IMR-90 (cell line): ENCODE measurements at regions not wholly inside any gene's neighbourhood (a gene's known extent, or its start where the extent isn't known, plus 50 kb on each side); places are given as distances from the start of the nearest gene placed in this dataset.
"Not testable (repeated sequence)": the region's sequence is repeated elsewhere in the genome, so short reads cannot be mapped to it uniquely, and the experiment has no call there.

Experiments used
- ATAC-seq: fragments of 200-7000 bp; cut with Tn5 transposase; 2 replicates; pipeline ENCODE4 v1.9.1; 2020; ENCODE audit warnings: low read depth, mild to moderate bottlenecking, moderate library complexity
- BruUV-seq: library from RNA; stranded (reverse); fragments of 400-500 nt; replicated peaks from 2 replicates; lab custom pipeline; 2021; lab: Mats Ljungman, UMichigan
- CTCF ChIA-PET: fragments of 300-600 bp; formaldehyde crosslinking; extraction: SDS; loops from one replicate; lab custom pipeline; 2021; ENCODE audit warnings: antibody characterized with exemption; lab: Yijun Ruan, JAX
- POLR2A ChIA-PET: fragments of 300-600 bp; sonication (Branson Sonifier 250); formaldehyde crosslinking; loops from one replicate; lab custom pipeline; 2022; ENCODE audit warnings: antibody characterized with exemption; ENCODE audit not compliant: unreplicated experiment; lab: Charles Lee
- DNase-seq: peaks from one replicate; pipeline ENCODE4 v3.0.0; 2013
- H2AFZ ChIP-seq: replicated peaks from 2 replicates; pipeline ENCODE3; 2013; ENCODE audit warnings: low read length, mild to moderate bottlenecking; ENCODE audit not compliant: poor library complexity
- H2AK5ac ChIP-seq: 2 replicates; pipeline ENCODE4 v1.6.1; 2013; ENCODE audit warnings: low read depth, low read length, inconsistent platforms
- H2AK9ac ChIP-seq: replicated peaks from 2 replicates; pipeline ENCODE3; 2013; ENCODE audit warnings: mild to moderate bottlenecking, low read depth, low read length, moderate library complexity; ENCODE audit not compliant: poor library complexity
- H2BK120ac ChIP-seq: 2 replicates; pipeline ENCODE4 v1.6.1; 2013; ENCODE audit warnings: low read depth, low read length, inconsistent platforms
- H2BK15ac ChIP-seq: 3 replicates; pipeline ENCODE4 v1.6.1; 2013; ENCODE audit warnings: low read depth, low read length, inconsistent platforms
- H2BK20ac ChIP-seq: 2 replicates; pipeline ENCODE4 v1.6.1; 2013; ENCODE audit warnings: low read depth, mild to moderate bottlenecking, inconsistent platforms, low read length, moderate library complexity
- H2BK5ac ChIP-seq: 2 replicates; pipeline ENCODE4 v1.6.1; 2013; ENCODE audit warnings: mild to moderate bottlenecking, low read depth, low read length, inconsistent platforms; ENCODE audit not compliant: poor library complexity, severe bottlenecking
- H3K14ac ChIP-seq: replicated peaks from 2 replicates; pipeline ENCODE4 v1.6.1; 2013; ENCODE audit warnings: low read depth, low read length, inconsistent platforms
- H3K18ac ChIP-seq: 2 replicates; pipeline ENCODE4 v1.6.1; 2013; ENCODE audit warnings: low read depth, low read length, control low read depth
- H3K23ac ChIP-seq: 2 replicates; pipeline ENCODE4 v1.6.1; 2013; ENCODE audit warnings: low read depth, low read length, inconsistent platforms
- H3K27ac ChIP-seq: 2 replicates; pipeline ENCODE4 v1.5.1; 2013; ENCODE audit warnings: mild to moderate bottlenecking, control low read depth, low read length; ENCODE audit not compliant: insufficient read depth
- H3K27me3 ChIP-seq: 2 replicates; pipeline ENCODE4 v1.6.1; 2013; ENCODE audit warnings: low read length; ENCODE audit not compliant: control insufficient read depth, insufficient read depth
- H3K36me3 ChIP-seq: 2 replicates; pipeline ENCODE4 v1.6.1; 2013; ENCODE audit warnings: low read length, mixed read lengths; ENCODE audit not compliant: control insufficient read depth, insufficient read depth
- H3K4ac ChIP-seq: 2 replicates; pipeline ENCODE4 v1.6.1; 2013; ENCODE audit warnings: low read depth, low read length, inconsistent platforms
- H3K4me1 ChIP-seq: 2 replicates; pipeline ENCODE4 v1.6.1; 2013; ENCODE audit warnings: low read length, mixed read lengths; ENCODE audit not compliant: control insufficient read depth, insufficient read depth
- H3K4me2 ChIP-seq: 2 replicates; pipeline ENCODE4 v1.6.1; 2013; ENCODE audit warnings: low read depth, mild to moderate bottlenecking, control low read depth, low read length, moderate library complexity
- H3K4me3 ChIP-seq: 2 replicates; pipeline ENCODE4 v1.5.1; 2013; ENCODE audit warnings: low read depth, mild to moderate bottlenecking, control low read depth, low read length, moderate library complexity; ENCODE audit not compliant: insufficient read depth
- H3K56ac ChIP-seq: 2 replicates; pipeline ENCODE4 v1.6.1; 2013; ENCODE audit warnings: low read length, inconsistent platforms; ENCODE audit not compliant: insufficient read depth; ENCODE audit errors: extremely low read depth
- H3K79me1 ChIP-seq, 2 experiments: 2 replicates each; pipeline ENCODE4 v1.6.1; 2013; ENCODE audit warnings: low read length in 2 of 2, inconsistent platforms in 1 of 2, low read depth in 1 of 2
- H3K9ac ChIP-seq: 2 replicates; pipeline ENCODE4 v1.6.1; 2013; ENCODE audit warnings: low read depth, low read length, control low read depth
- H3K9me1 ChIP-seq: 2 replicates; pipeline ENCODE4 v1.6.1; 2013; ENCODE audit warnings: low read length, inconsistent platforms; ENCODE audit not compliant: insufficient read depth
- H3K9me3 ChIP-seq: 2 replicates; pipeline ENCODE4 v1.6.1; 2013; ENCODE audit warnings: low read length; ENCODE audit not compliant: control insufficient read depth, insufficient read depth
- H4K20me1 ChIP-seq: 2 replicates; pipeline ENCODE4 v1.6.1; 2013; ENCODE audit warnings: low read length, inconsistent platforms; ENCODE audit not compliant: insufficient read depth
- H4K5ac ChIP-seq: 2 replicates; pipeline ENCODE4 v1.6.1; 2013; ENCODE audit warnings: mild to moderate bottlenecking, low read depth, low read length, control low read depth
- H4K8ac ChIP-seq, 2 experiments: 2 replicates each; pipeline ENCODE4 v1.6.1; 2013; ENCODE audit warnings: low read depth in 2 of 2, low read length in 2 of 2, control low read depth in 1 of 2, inconsistent platforms in 1 of 2
- H4K91ac ChIP-seq: 2 replicates; pipeline ENCODE4 v1.6.1; 2013; ENCODE audit warnings: low read depth, low read length, inconsistent platforms; ENCODE audit not compliant: insufficient read depth
- WGBS, 2 experiments: methylation state at CpG; one replicate each; pipeline versions ENCODE4 v1.1.5 to v1.1.7; 2013; ENCODE audit warnings: missing lambda C conversion rate in 2 of 2; ENCODE audit not compliant: insufficient read length in 1 of 2; ENCODE audit errors: extremely low coverage in 2 of 2; 5-methylcytosine and 5-hydroxymethylcytosine counted together
- dilution Hi-C: fragments of 300-500 bp; cut with HindIII; formaldehyde crosslinking; loops from one replicate; pipeline ENCODE4 v1.14.3; 2018; ENCODE audit warnings: low sequenced_read_pairs; ENCODE audit not compliant: unreplicated experiment
- in situ Hi-C: fragments of 300-500 bp; cut with MboI; formaldehyde crosslinking; loops from 3 replicates; pipeline ENCODE4 v1.14.3; 2019; ENCODE audit warnings: low sequenced_read_pairs, inconsistent platforms, mixed read lengths
- intact Hi-C: fragments of 100-400 bp; cut with micrococcal nuclease; formaldehyde crosslinking; loops from 2 replicates; pipeline ENCODE4 v1.10.0; 2022

- H4K20me1 ChIP-seq, H2AFZ ChIP-seq, H2AK9ac ChIP-seq, DNase-seq, in situ Hi-C loops, H2BK5ac ChIP-seq, H3K4ac ChIP-seq, POLR2A ChIA-PET, H3K9ac ChIP-seq, H4K91ac ChIP-seq, H4K5ac ChIP-seq, H3K14ac ChIP-seq, H2AK5ac ChIP-seq, H2BK15ac ChIP-seq, BruUV-seq, dilution Hi-C loops, H3K4me3 ChIP-seq, H3K23ac ChIP-seq, H3K4me1 ChIP-seq, ATAC-seq, H4K8ac ChIP-seq, H3K18ac ChIP-seq, H3K27me3 ChIP-seq, H3K9me1 ChIP-seq, intact Hi-C loops, H3K79me1 ChIP-seq, H2BK20ac ChIP-seq, H2BK120ac ChIP-seq, CTCF ChIA-PET, H3K27ac ChIP-seq, H3K56ac ChIP-seq, H3K36me3 ChIP-seq, H3K4me2 ChIP-seq: not testable (repeated sequence)
- H3K9me3 ChIP-seq: peaks cover 10% of the 10 kb centered on the region; the same call in 1 of the 2 replicates
- no CpG with 5 or more reads among the region's 9 CpGs for WGBS, 2 experiments
Measured at GRCh38 chr12:33076401-33076800, 179.8 kb upstream of the PKP2 start.

GRCh38 chr12:33075130-33075766, 178.7 kb upstream of the PKP2 start:
- intact Hi-C loops, H3K27ac ChIP-seq, H3K9me1 ChIP-seq, ATAC-seq, DNase-seq, H2AK5ac ChIP-seq, H3K4me1 ChIP-seq, H3K27me3 ChIP-seq, H3K18ac ChIP-seq, H4K20me1 ChIP-seq, in situ Hi-C loops, H3K4me2 ChIP-seq, H3K14ac ChIP-seq, H3K9ac ChIP-seq, dilution Hi-C loops, BruUV-seq, CTCF ChIA-PET, H2BK15ac ChIP-seq, H3K4ac ChIP-seq, POLR2A ChIA-PET, H3K56ac ChIP-seq, H4K8ac ChIP-seq, H4K91ac ChIP-seq, H4K5ac ChIP-seq, H3K4me3 ChIP-seq, H2BK120ac ChIP-seq, H2AK9ac ChIP-seq, H2BK20ac ChIP-seq, H3K36me3 ChIP-seq, H2AFZ ChIP-seq, H3K23ac ChIP-seq, H2BK5ac ChIP-seq, H3K79me1 ChIP-seq: not testable (repeated sequence)
- peaks cover 10% of the 10 kb centered on the region; the same call in 1 of the 2 replicates for H3K9me3 ChIP-seq
- WGBS, 2 experiments: 84% methylated on average over 8 of the region's 25 CpGs; no CpG with 5 or more reads in 1 of the 2 experiments
